GM19193 (cell line): ENCODE measurements at regions not wholly inside any gene's neighbourhood (a gene's known extent, or its start where the extent isn't known, plus 50 kb on each side); places are given as distances from the start of the nearest gene placed in this dataset.

Experiments
- POLR2A ChIP-seq: IDR thresholded peaks from 4 replicates; pipeline ENCODE4 v1.6.1; 2011; ENCODE audit not compliant: insufficient read depth, insufficient read length; ENCODE audit errors: extremely low read depth

- no peak for TF ChIP-seq POLR2A
Observed at GRCh38 chr11:8766043-8766987, 83.7 kb downstream of the RPL27A start.

- TF ChIP-seq POLR2A = no peak
Observed at GRCh38 chr11:8766988-8767374, 84.4 kb downstream of the RPL27A start.

GRCh38 chr11:8767466-8768142, 85.0 kb downstream of the RPL27A start:
- no peak for TF ChIP-seq POLR2A

GRCh38 chr11:8768625-8769333, 86.2 kb downstream of the RPL27A start:
- no peak for TF ChIP-seq POLR2A

GRCh38 chr11:8772571-8773519, 90.3 kb downstream of the RPL27A start:
- no peak for TF ChIP-seq POLR2A

- TF ChIP-seq POLR2A = no peak
Observed at GRCh38 chr11:8773916-8774539, 91.4 kb downstream of the RPL27A start.

- no peak for TF ChIP-seq POLR2A
Observed at GRCh38 chr11:8775332-8775731, 92.7 kb downstream of the RPL27A start.

GRCh38 chr11:8775734-8776133, 93.1 kb downstream of the RPL27A start:
- no peak for TF ChIP-seq POLR2A

- no peak for TF ChIP-seq POLR2A
Observed at GRCh38 chr11:8776209-8776608, 93.6 kb downstream of the RPL27A start.

- no peak for TF ChIP-seq POLR2A
Observed at GRCh38 chr11:8777907-8778767, 95.5 kb downstream of the RPL27A start.

GRCh38 chr11:8779107-8779506, 96.5 kb downstream of the RPL27A start:
- TF ChIP-seq POLR2A = no peak

- no peak for TF ChIP-seq POLR2A
Observed at GRCh38 chr11:8779732-8780131, 97.1 kb downstream of the RPL27A start.

- no peak for TF ChIP-seq POLR2A
Observed at GRCh38 chr11:8784954-8785353, 102.4 kb downstream of the RPL27A start.

- no peak for TF ChIP-seq POLR2A
Observed at GRCh38 chr11:8785457-8785856, 102.9 kb downstream of the RPL27A start.

- no peak for TF ChIP-seq POLR2A
Observed at GRCh38 chr11:8785998-8786397, 103.4 kb downstream of the RPL27A start.
